Uterus (tissue), 2 donors: ENCODE measurements at regions not wholly inside any gene's neighbourhood (a gene's known extent, or its start where the extent isn't known, plus 50 kb on each side); places are given as distances from the start of the nearest gene placed in this dataset.

ENCODE experiments used
- CTCF ChIP-seq, 4 experiments: fragments of 200-600 bp in 2 of 4; fragments of 450-650 bp in 2 of 4; sonication (generic) in 2 of 4; IDR thresholded peaks; one replicate each; pipeline ENCODE4 v1.5.1; 2016 to 2019; ENCODE audit warnings: antibody characterized with exemption in 4 of 4, mild to moderate bottlenecking in 2 of 4, moderate library complexity in 1 of 4
- POLR2A ChIP-seq, 2 donors: fragments of 450-650 bp; IDR thresholded peaks; one replicate each; pipeline ENCODE4 v1.6.1; 2016; ENCODE audit warnings: antibody characterized with exemption in 2 of 2, mild to moderate bottlenecking in 1 of 2, moderate library complexity in 1 of 2

GRCh38 chr2:67242456-67242855, 154.7 kb upstream of the ETAA1 start:
- TF ChIP-seq CTCF (IDR thresholded peaks at IDR 0.05) (no peak), POLR2A (IDR thresholded peaks at IDR 0.05) (no peak)
